Ovary (tissue), 3 donors: ENCODE measurements at regions not wholly inside any gene's neighbourhood (a gene's known extent, or its start where the extent isn't known, plus 50 kb on each side); places are given as distances from the start of the nearest gene placed in this dataset.

ENCODE experiments used
- CTCF ChIP-seq, 3 donors: fragments of 450-650 bp in 2 of 3; fragments of 200-600 bp in 1 of 3; IDR thresholded peaks; one replicate each; pipeline versions ENCODE4 v1.5.1 to v1.8.0; 2016 to 2022; ENCODE audit warnings: antibody characterized with exemption in 3 of 3, mild to moderate bottlenecking in 1 of 3
- EP300 ChIP-seq: sonication (generic); formaldehyde crosslinking; IDR thresholded peaks from one replicate; pipeline ENCODE4 v1.6.1; 2017; ENCODE audit warnings: antibody characterized with exemption
- POLR2A ChIP-seq: fragments of 450-650 bp; IDR thresholded peaks from one replicate; pipeline ENCODE4 v1.6.1; 2017; ENCODE audit warnings: antibody characterized with exemption, mild to moderate bottlenecking, moderate library complexity
- donor health status: DM: no; HTN: no; CAD: no.

GRCh38 chr18:28606686-28607085, 429.8 kb upstream of the CDH2 start:
- TF ChIP-seq CTCF (IDR thresholded peaks at IDR 0.05) (no peak), POLR2A (no peak), EP300 (no peak)
